ENCODE measurements at regions not wholly inside any gene's neighbourhood (a gene's known extent, or its start where the extent isn't known, plus 50 kb on each side); places are given as distances from the start of the nearest gene placed in this dataset.
A peak's percentile ranks its signal among the peaks of the same experiment; 100 is the strongest.

DNA sequence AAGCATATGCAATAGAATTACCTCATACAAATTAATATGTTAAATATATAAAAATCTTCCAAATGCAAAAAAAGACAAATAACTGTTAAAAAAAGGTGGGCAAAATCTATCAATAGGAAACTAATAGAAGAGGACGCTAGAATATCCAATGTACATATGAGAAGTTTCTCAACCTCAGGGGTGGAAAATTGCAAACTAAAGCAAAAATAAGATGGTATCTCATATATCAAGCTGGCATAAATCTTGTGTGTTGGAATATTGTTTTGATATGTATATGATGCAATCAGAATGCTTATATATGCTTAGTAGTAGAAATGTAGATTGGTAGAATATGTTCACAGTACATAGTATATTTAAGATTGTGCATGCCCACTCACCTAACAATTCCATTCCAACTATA lies 395.0 kb upstream of the OPRM1 start:
- H3K27me3 Mint-ChIP-seq (ENCODE audit: insufficient read depth, unreplicated experiment), result no peaks in the 10 kb centered on the region
- H3K4me1 Mint-ChIP-seq (ENCODE audit: insufficient read depth, unreplicated experiment), result peaks cover 4% of the 10 kb centered on the region
- ChIA-PET POLR2A (no interaction called here), CTCF (no interaction called here)
- H3K27ac Mint-ChIP-seq (ENCODE audit: low read depth, unreplicated experiment), result no peak overlapping the region
- no TSS peak for BruUV-seq (replicated peaks)
- H3K9me3 Mint-ChIP-seq (ENCODE audit: unreplicated experiment), result peaks cover 1% of the 10 kb centered on the region
- H3K36me3 Mint-ChIP-seq (ENCODE audit: insufficient read depth, unreplicated experiment), result no peaks in the 10 kb centered on the region
- H3K4me3 Mint-ChIP-seq (ENCODE audit: unreplicated experiment), result no peak overlapping the region
- DNase-seq (ENCODE audit: unreplicated experiment), result no peak
- intact Hi-C loops (cut with micrococcal nuclease), result no loop called here
- TF ChIP-seq CTCF (IDR thresholded peaks at IDR 0.05; ENCODE audit: unreplicated experiment), result no peak

DNA sequence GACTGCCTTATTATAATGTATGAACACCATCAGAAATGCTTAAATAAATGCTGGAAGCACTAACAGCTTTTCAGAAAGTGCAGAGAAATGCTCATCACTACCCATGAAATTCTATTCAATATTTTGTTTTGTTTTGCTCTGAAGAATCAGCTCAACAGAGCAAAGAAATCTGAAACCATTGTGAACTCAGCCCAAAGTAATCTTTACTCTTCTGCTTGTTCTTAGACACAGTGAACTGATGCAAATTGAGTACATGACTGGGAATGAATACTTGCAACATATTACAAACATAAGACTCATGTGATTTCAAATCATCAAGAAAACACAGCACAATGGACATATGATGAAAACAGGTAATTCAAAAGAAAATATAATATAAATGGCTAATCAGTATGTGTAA lies 404.6 kb upstream of the OPRM1 start:
- Mint-ChIP-seq H3K9me3 (ENCODE audit: unreplicated experiment) (peaks cover 15% of the 10 kb centered on the region), H3K36me3 (ENCODE audit: insufficient read depth, unreplicated experiment) (no peaks in the 10 kb centered on the region), H3K4me1 (ENCODE audit: insufficient read depth, unreplicated experiment) (peaks cover 11% of the 10 kb centered on the region), H3K4me3 (ENCODE audit: unreplicated experiment) (no peak overlapping the region), H3K27ac (ENCODE audit: low read depth, unreplicated experiment) (no peak overlapping the region), H3K27me3 (ENCODE audit: insufficient read depth, unreplicated experiment) (no peaks in the 10 kb centered on the region)
- peak; percentile 21 for DNase-seq (ENCODE audit: unreplicated experiment)
- CTCF ChIA-PET, result no interaction called here
- TF ChIP-seq CTCF (IDR thresholded peaks at IDR 0.05; ENCODE audit: unreplicated experiment), result no peak
- intact Hi-C loops (cut with micrococcal nuclease), result no loop called here
- POLR2A ChIA-PET, result no interaction called here
- no TSS peak for BruUV-seq (replicated peaks)

DNA sequence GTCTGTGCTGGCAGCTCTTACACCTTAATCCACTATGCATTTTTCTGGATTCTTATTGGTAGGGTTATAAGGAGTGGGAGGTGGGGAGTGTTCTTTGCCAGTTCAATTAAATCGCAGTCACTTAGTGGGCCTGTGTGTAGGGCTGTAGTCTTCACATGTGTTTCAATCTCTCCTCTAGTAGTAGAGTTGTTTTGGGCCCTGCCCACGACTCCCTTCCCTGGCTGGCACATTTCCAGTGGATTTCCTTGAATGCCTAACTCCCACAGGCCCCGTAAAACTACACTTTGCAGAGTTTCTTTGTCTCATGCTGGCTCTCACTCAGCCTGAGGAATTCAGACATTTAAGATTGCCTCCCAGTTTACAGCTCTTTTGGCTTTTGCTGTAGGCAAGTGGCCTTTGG lies 414.0 kb upstream of the OPRM1 start:
- peak; percentile 66 for DNase-seq (ENCODE audit: unreplicated experiment)
- Mint-ChIP-seq H3K4me1 (ENCODE audit: insufficient read depth, unreplicated experiment) (peaks cover 14% of the 10 kb centered on the region), H3K36me3 (ENCODE audit: insufficient read depth, unreplicated experiment) (no peaks in the 10 kb centered on the region), H3K27ac (ENCODE audit: low read depth, unreplicated experiment) (no peak overlapping the region), H3K27me3 (ENCODE audit: insufficient read depth, unreplicated experiment) (no peaks in the 10 kb centered on the region), H3K4me3 (ENCODE audit: unreplicated experiment) (no peak overlapping the region), H3K9me3 (ENCODE audit: unreplicated experiment) (peaks cover 7% of the 10 kb centered on the region)
- CTCF ChIA-PET, result interaction anchor here (0.6 kb wide), 1 partner anchor 193 kb away, joined by 3 read pairs; no protein-coding TSS in a partner anchor
- no peak for TF ChIP-seq CTCF (IDR thresholded peaks at IDR 0.05; ENCODE audit: unreplicated experiment)
- POLR2A ChIA-PET, result interaction anchor here (0.6 to 1.4 kb wide), 2 partner anchors 52 to 314 kb away, joined by 3 read pairs; no protein-coding TSS in a partner anchor
- no TSS peak for BruUV-seq (replicated peaks)
- intact Hi-C loops (cut with micrococcal nuclease), result no loop called here

DNA sequence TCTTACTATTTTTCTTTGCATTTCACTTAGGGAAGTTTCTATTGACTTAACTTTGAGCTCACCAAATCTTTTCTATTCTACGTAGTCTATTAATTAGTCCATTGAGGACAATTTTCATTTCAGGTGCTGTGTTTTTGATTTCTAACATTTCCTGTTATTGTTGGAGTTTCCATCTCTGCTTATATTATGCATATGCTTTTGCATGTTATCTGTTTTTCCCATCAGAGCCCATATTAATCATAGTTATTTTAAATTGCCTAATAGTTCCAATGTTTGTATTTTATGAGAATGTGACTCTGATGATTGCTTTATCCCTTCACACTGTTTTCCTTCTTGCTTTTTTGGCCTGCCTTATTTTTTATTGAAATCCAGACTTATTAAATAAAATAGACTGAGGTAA lies 414.5 kb upstream of the OPRM1 start:
- CTCF ChIA-PET, result no interaction called here
- H3K4me3 Mint-ChIP-seq (ENCODE audit: unreplicated experiment), result no peak overlapping the region
- H3K27ac Mint-ChIP-seq (ENCODE audit: low read depth, unreplicated experiment), result no peak overlapping the region
- H3K9me3 Mint-ChIP-seq (ENCODE audit: unreplicated experiment), result peaks cover 7% of the 10 kb centered on the region
- BruUV-seq (replicated peaks), result no TSS peak
- POLR2A ChIA-PET, result interaction anchor here (0.6 to 1.4 kb wide), 2 partner anchors 53 to 313 kb away, joined by 3 read pairs; no protein-coding TSS in a partner anchor
- H3K36me3 Mint-ChIP-seq (ENCODE audit: insufficient read depth, unreplicated experiment), result no peaks in the 10 kb centered on the region
- no peak for TF ChIP-seq CTCF (IDR thresholded peaks at IDR 0.05; ENCODE audit: unreplicated experiment)
- DNase-seq (ENCODE audit: unreplicated experiment), result no peak
- H3K4me1 Mint-ChIP-seq (ENCODE audit: insufficient read depth, unreplicated experiment), result peaks cover 14% of the 10 kb centered on the region
- intact Hi-C loops (cut with micrococcal nuclease), result no loop called here
- H3K27me3 Mint-ChIP-seq (ENCODE audit: insufficient read depth, unreplicated experiment), result no peaks in the 10 kb centered on the region

Measured in MCF 10A (cell line).